Activated CD4-positive, alpha-beta T cell treated with anti-CD3 and anti-CD28 coated beads, Interleukin-2, Interleukin-4, amounts not matched to agents 100 ng/mL and 50 ng/mL, durations not matched to agents 16 hours and 8 hours (primary cell): ENCODE measurements at regions not wholly inside any gene's neighbourhood (a gene's known extent, or its start where the extent isn't known, plus 50 kb on each side); places are given as distances from the start of the nearest gene placed in this dataset.

Experiments used
- DNase-seq: peaks from one replicate; pipeline ENCODE4 v3.0.0-alpha.2; 2020; ENCODE audit warnings: low spot score

- no peak for DNase-seq
Observed at GRCh38 chr12:127888943-127889719, 377.8 kb upstream of the TMEM132C start.

DNA sequence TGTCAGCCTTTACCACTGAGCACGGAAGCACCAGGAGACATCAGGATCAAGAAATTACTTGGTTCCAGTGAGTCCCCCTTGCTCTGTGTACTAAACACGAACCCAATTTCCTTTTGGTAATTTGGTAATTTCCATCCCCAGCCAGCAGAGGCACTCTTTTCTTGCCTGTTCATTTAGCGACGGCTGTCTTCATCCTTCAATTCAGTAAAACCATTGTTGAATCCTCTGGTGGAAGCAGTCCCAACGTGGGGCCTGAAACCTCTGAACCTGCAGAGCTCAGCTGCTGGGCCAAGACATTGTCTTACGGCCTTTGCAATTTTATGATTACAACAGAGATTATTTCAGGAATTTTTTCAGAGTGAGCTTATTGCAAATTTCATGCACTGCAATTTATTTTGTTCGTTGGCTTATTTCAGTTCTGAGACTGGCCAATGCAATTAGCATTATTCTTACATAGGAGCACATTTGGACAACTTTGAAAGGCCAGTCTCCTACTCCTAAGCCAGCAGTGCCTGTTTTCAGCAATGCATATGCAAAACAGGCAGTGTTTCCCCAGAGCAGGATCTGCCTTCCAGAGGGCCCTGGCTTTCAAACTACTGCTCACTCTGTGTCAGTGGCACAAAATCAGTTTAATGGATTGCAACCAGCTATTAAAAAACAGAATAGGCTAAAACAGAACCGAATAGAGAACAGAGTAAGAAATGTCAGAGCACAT is 372.9 kb upstream of the TMEM132C start:
- no peak for DNase-seq

GRCh38 chr12:127896661-127897060 is 370.3 kb upstream of the TMEM132C start:
- DNase-seq, result no peak

- no peak for DNase-seq
Observed at GRCh38 chr12:127898616-127899015, 368.4 kb upstream of the TMEM132C start.

DNA sequence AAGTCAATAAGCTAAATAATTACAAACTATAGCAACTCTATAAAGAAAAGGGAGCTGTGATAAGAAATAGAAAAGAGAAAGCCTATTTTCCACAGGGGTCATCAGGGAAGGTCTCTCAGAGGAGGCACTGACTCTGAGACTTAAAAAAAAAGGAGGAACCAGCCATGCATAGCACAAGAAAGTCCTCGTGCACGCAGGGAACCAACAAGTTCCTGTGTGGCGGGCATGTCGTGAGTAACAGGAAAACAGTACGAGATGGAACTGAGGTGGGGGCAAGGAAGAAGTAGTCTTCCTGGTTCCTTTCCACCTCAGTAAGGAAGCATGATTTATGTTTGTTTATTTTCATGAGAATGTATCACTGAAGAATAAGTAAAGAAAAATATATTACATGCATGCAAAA is 367.0 kb upstream of the TMEM132C start:
- DNase-seq, result no peak

GRCh38 chr12:127900386-127900785 is 366.6 kb upstream of the TMEM132C start:
- no peak for DNase-seq

DNA sequence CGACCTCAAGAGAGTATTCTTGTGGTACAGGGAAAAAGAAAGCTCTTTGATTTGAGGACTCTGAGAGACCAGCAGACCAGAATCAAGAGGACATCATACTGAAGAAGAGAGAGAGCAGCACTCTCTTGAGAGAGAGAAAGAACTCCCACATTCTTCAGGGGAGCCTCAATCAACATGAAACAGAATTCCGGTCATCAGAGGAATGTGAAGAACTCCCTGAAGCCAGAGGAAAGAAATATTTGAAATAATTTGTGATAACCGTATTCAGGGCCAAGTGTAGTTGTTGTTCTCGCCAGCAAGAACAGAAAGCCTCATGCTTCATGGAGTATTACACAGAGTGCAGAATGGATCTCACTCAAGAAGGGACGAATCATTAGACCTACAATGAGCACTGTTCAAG is 363.8 kb upstream of the TMEM132C start:
- no peak for DNase-seq

DNA sequence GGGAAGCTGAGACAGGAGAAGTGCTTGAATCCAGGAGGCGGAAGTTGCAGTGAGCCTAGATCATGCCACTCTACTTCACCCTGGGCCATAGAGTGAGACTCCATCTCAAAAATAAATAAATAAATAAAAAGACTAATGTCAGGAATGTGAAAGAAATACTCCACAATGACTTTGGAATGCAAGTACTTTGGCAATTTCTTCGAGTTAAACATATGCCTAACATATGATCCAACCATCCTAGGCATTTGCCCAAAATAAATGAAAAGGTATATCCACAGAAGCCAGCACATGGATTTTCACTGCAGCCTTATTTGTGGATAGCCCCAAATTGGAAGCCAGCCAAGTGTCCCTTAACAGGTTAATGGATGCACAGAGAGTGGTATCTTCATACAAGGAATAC is 357.9 kb upstream of the TMEM132C start:
- DNase-seq, result no peak

- no peak for DNase-seq
Observed at GRCh38 chr12:127911291-127911690, 355.7 kb upstream of the TMEM132C start.

- no peak for DNase-seq
Observed at GRCh38 chr12:127912035-127912665, 354.8 kb upstream of the TMEM132C start.

GRCh38 chr12:127923501-127923900 is 343.5 kb upstream of the TMEM132C start:
- no peak for DNase-seq

GRCh38 chr12:127925971-127926370 is 341.0 kb upstream of the TMEM132C start:
- no peak for DNase-seq

- DNase-seq, result no peak
Observed at GRCh38 chr12:127928178-127928577, 338.8 kb upstream of the TMEM132C start.

DNA sequence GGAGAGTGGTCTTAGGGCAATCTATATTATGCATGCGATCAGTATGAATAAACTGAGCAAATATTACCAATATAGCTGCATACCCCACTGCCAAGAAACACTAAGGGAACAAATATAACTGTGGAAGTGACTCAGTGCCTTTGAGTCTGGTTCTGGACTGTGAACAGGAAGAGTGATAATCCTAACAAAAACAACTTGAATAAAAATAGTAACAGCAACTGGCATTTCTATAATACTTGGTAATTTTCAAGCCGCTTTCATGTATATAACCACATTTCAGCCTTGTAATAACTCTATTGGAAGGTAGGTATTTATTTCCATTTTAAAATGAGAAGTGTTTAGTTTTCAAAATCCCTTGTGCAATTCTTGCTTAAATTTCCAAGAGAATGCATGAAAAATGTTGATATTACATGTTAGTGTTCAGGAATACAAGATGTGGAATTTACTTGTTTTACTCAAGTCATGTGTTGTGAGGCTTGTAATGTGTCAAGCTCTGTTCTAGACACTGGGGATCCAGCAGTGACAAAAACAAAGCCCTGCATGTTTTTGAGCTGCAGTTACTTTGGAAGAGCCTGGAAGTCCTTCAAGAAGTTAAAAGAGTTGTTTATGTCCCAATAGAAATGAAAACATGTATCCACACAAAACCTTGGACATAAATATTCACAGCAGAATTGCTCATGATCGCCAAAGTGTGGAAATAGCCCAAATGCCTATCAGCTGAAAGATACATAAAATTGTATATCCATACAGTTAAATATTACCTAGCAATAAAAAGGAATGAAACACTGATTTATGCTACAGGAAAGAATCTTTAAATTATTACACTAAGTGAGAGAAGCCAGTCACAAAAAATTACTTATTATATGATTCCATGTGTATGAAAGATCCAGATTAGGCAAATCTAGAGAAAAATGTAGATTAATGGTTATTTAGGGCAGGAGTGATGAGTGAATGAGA is 338.1 kb upstream of the TMEM132C start:
- DNase-seq, result no peak

DNA sequence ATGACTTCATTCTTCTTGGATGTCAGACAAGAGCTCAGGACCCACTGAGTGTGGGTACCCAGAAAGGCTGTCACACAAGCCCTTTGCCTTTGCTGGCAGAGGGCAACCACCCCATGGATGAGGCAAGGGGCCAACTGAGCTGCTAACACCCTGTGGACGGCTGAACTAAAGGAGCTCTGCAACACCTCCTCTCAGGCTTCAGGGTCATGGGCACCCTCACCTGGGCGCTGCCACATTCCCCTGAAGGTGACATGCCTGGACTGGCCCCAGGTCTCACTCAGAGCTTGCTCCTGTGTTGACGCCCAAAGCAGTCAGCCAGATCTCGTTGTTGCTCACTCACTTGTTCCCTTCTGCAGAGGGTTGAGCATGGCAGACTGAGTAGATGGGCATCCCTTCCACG is 336.8 kb upstream of the TMEM132C start:
- DNase-seq, result no peak

DNA sequence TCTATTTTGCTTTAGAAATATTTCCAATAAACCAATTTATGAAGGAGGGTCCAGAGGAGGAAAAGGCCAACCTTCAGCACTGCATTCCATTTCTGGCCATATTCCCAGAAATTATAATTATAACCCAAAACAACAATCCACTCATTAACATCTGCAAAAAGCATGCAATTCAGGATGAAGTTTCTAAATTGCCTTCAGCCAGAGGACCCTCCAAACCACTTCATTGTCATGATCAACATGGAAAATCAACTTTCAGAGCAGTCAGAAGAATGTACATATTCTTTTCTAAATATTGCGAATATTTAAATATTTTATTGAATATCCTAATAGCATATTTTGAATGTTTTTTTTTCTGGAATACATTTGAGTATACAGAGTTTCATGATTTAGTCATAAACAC is 332.6 kb upstream of the TMEM132C start:
- DNase-seq, result no peak

DNA sequence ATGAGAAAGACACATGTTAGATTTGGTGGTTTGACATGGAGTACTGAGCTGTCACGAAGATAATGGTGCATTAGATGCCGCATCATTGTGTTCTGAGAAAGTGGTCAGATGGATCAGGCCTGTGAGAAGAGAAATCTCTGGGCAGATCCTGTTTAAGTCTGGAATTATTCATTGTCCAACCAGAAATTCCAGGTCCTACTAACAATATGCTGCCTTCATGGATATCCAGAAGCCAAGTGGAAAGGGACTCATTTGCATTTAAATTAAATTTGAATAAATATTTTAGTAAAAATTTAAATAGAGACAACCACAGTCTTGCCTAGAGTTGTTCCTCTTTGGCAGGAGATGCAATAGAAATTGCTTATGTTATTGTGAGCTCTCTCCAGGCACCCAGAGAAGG is 330.5 kb upstream of the TMEM132C start:
- DNase-seq, result no peak

DNA sequence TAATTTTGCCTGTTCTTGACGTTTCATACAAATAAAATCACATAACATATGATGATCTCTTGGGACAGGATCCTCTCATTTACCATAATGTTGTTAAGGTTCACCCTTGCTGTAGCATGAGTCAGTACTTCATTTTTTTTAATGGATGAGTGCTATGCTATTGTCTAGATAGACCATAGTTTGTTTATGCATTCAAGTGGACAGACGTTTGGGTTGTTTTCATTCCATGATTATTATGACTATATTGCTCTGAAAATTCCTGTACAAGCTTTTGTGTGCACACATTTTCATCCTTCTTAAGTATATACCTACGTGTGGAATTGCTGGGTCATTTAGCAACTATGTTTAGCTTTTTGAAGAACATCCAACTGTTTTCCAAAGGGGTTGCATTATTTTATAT is 325.6 kb upstream of the TMEM132C start:
- DNase-seq, result no peak

DNA sequence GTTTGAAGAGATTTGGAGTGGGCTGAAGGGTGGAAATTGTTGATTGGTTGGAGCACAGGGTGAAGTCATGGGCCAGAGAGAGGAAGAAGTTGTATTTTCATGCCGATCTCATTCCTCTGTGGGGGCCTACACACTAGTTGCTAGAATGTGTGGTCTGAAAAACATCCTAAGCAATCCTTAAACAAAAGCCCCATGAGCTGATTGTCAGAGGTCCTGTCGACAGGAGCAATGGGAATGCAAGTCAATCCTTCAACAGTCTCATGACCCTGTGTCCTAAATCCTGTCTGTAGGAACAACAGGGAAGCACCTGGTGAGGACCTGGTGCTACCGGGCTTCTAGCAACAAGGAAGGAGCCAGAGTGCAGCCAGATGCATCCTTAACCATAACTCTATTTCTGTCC is 324.0 kb upstream of the TMEM132C start:
- DNase-seq, result no peak

DNA sequence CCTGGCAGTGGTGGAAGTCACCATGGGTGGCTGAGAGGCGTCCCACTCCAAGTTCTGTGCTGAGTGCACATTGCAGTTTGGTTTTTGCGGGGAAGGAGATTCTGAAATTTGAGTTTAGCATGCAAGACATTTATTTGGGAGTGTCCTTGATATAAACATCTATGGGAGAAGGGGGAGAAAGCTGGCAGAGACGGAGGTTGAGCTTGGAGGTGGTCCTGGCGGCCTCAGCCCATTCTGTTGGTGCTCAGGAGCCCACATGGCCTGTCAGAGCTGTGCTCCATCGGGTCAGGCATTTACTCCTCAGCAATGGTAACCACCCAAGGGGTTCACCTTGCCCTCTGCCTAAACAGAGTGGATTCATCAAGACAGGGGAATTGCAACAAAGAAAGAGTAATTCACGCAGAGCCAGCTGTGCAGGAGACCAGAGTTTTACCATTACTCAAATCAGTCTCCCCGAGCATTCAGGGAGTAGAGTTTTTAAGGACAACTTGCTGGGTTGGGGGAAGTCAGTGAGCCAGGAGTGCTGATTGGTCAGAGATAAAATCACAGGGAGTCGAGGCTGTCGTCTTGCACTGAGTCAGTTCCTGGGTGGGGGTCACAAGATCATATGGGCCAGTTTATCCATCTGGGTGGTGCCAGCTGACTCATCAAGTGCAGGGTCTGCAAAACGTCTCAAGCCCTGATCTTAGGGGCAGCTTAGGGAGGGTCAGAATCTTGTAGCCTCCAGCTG is 323.3 kb upstream of the TMEM132C start:
- no peak for DNase-seq

- no peak for DNase-seq
Observed at GRCh38 chr12:127944211-127944899, 322.6 kb upstream of the TMEM132C start.
